H1 (cell line): ENCODE measurements at regions not wholly inside any gene's neighbourhood (a gene's known extent, or its start where the extent isn't known, plus 50 kb on each side); places are given as distances from the start of the nearest gene placed in this dataset.

Source experiments
- ASH2L ChIP-seq: fragments of 200-600, 300-600 bp; sonication (generic); IDR thresholded peaks from one replicate; pipeline ENCODE4 v1.7.1; 2017; ENCODE audit warnings: low read length
- CBX5 ChIP-seq: fragments of 300-800, 300-1000 bp; sonication (generic); IDR thresholded peaks from 2 replicates; pipeline ENCODE4 v1.7.1; 2016; ENCODE audit warnings: antibody characterized with exemption, low read length, low read depth
- CEBPB ChIP-seq: IDR thresholded peaks from 2 replicates; pipeline ENCODE4 v1.6.1; 2012; ENCODE audit warnings: low read depth, low read length
- CTCF ChIP-seq, 3 experiments: IDR thresholded peaks; 1 replicate in 2 of 3; 2 replicates in 1 of 3; pipeline versions ENCODE4 v1.5.1 to v1.6.1; 2011; ENCODE audit warnings: low read length in 3 of 3, mild to moderate bottlenecking in 3 of 3, inconsistent platforms in 2 of 3, low read depth in 1 of 3, moderate library complexity in 1 of 3; ENCODE audit not compliant: insufficient read depth in 1 of 3; ENCODE audit errors: control extremely low read depth in 1 of 3
- EZH2 ChIP-seq: fragments of 200-600 bp; sonication (generic); IDR thresholded peaks from 2 replicates; pipeline ENCODE4 v1.7.1; 2012; ENCODE audit warnings: low read depth, mild to moderate bottlenecking, moderate library complexity, low read length, inconsistent platforms; ENCODE audit not compliant: severe bottlenecking
- GABPA ChIP-seq: IDR thresholded peaks from 2 replicates; pipeline ENCODE4 v1.6.1; 2011; ENCODE audit warnings: mild to moderate bottlenecking, low read length, moderate library complexity, borderline replicate concordance; ENCODE audit not compliant: insufficient read depth
- HDAC6 ChIP-seq: IDR thresholded peaks from one replicate; pipeline ENCODE4 v1.7.1; 2012; ENCODE audit warnings: low read depth, mild to moderate bottlenecking, inconsistent platforms, low read length, moderate library complexity
- POLR2AphosphoS5 ChIP-seq: IDR thresholded peaks from 2 replicates; pipeline ENCODE4 v1.6.1; 2011; ENCODE audit warnings: low read depth, low read length
- RAD21 ChIP-seq, 2 experiments: IDR thresholded peaks in 1 of 2; conservative IDR thresholded peaks in 1 of 2; 2 replicates each; pipeline ENCODE4 v1.6.1; 2011; ENCODE audit warnings: low read depth in 2 of 2, low read length in 2 of 2, improper control_type of control experiment in 1 of 2, inconsistent platforms in 1 of 2, mild to moderate bottlenecking in 1 of 2, moderate library complexity in 1 of 2
- SAP30 ChIP-seq: fragments of 300-600 bp; sonication (generic); IDR thresholded peaks from 2 replicates; pipeline ENCODE4 v1.7.1; 2012; ENCODE audit warnings: low read length, moderate library complexity, mild to moderate bottlenecking, inconsistent platforms; ENCODE audit not compliant: insufficient read depth, insufficient replicate concordance
- SP2 ChIP-seq: IDR thresholded peaks from 2 replicates; pipeline ENCODE4 v1.6.1; 2012; ENCODE audit warnings: mild to moderate bottlenecking, low read length, inconsistent platforms
- TF ChIP-seq, protein P1 (sequence below): IDR thresholded peaks from 2 replicates; pipeline ENCODE4 v1.6.1; 2011; ENCODE audit warnings: low read length, improper control_type of control experiment

- TF ChIP-seq SP2, result no peak
- no peak for TF ChIP-seq CTCF (IDR thresholded peaks at IDR 0.05; ENCODE audit: control extremely low read depth in 1 of 3, insufficient read depth in 1 of 3, low read depth in 1 of 3, low read length in 3 of 3)
- no peak for TF ChIP-seq CEBPB
- no peak for TF ChIP-seq ASH2L
- no peak for TF ChIP-seq EZH2
- TF ChIP-seq GABPA, result no peak
- TF ChIP-seq SAP30, result no peak
- TF ChIP-seq HDAC6, result no peak
- TF ChIP-seq, protein P1, sequence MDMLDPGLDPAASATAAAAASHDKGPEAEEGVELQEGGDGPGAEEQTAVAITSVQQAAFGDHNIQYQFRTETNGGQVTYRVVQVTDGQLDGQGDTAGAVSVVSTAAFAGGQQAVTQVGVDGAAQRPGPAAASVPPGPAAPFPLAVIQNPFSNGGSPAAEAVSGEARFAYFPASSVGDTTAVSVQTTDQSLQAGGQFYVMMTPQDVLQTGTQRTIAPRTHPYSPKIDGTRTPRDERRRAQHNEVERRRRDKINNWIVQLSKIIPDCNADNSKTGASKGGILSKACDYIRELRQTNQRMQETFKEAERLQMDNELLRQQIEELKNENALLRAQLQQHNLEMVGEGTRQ, result no peak
- TF ChIP-seq CBX5, result no peak
- TF ChIP-seq RAD21 (IDR thresholded peaks at IDR 0.05 in 1 of 2, conservative IDR thresholded peaks at IDR 0.05 in 1 of 2; ENCODE audit: low read depth in 2 of 2, low read length in 2 of 2), result no peak
- TF ChIP-seq POLR2AphosphoS5, result no peak
Observed at GRCh38 chr1:233514946-233515391, 98.9 kb upstream of the KCNK1 start.
